OCI-LY7 (cell line): ENCODE measurements at regions not wholly inside any gene's neighbourhood (a gene's known extent, or its start where the extent isn't known, plus 50 kb on each side); places are given as distances from the start of the nearest gene placed in this dataset.

Source experiments
- EZH2phosphoT487 ChIP-seq: fragments of 200-600 bp; sonication (generic); IDR thresholded peaks from 2 replicates; pipeline ENCODE4 v1.6.1; 2018; ENCODE audit warnings: low read depth, borderline replicate concordance, mild to moderate bottlenecking, mixed run types, antibody characterized with exemption, low read length, moderate library complexity, mixed read lengths
- TF ChIP-seq, protein P1 (sequence below): fragments of 200-600 bp; sonication (generic); conservative IDR thresholded peaks from 2 replicates; pipeline ENCODE4 v1.5.1; 2014; ENCODE audit warnings: mild to moderate bottlenecking, antibody characterized with exemption, low read length, moderate library complexity, mixed read lengths

DNA sequence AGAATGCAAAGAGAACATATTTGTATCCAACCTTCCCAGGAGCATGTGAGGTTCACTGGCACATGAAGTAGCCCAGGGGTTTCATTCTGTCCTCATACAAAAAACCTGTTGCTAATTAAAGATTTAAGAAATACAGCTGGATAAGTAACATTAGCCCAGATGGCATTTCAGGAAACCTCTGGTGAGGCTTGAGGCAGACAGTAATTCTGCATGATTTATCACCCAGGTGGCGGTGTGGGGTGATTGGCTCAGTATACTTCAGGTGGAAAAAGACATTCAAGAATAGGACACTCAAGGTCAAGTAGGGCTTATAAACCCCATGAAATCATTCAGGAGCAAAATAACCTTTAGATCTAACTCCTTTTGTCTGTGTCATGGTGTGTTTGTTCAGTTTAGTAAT is 237.4 kb downstream of the RNF144A start:
- TF ChIP-seq, protein P1, sequence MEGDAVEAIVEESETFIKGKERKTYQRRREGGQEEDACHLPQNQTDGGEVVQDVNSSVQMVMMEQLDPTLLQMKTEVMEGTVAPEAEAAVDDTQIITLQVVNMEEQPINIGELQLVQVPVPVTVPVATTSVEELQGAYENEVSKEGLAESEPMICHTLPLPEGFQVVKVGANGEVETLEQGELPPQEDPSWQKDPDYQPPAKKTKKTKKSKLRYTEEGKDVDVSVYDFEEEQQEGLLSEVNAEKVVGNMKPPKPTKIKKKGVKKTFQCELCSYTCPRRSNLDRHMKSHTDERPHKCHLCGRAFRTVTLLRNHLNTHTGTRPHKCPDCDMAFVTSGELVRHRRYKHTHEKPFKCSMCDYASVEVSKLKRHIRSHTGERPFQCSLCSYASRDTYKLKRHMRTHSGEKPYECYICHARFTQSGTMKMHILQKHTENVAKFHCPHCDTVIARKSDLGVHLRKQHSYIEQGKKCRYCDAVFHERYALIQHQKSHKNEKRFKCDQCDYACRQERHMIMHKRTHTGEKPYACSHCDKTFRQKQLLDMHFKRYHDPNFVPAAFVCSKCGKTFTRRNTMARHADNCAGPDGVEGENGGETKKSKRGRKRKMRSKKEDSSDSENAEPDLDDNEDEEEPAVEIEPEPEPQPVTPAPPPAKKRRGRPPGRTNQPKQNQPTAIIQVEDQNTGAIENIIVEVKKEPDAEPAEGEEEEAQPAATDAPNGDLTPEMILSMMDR, result no peak
- TF ChIP-seq EZH2phosphoT487, result no peak
